Progenitor cell of endocrine pancreas (in vitro differentiated cells): ENCODE measurements at regions not wholly inside any gene's neighbourhood (a gene's known extent, or its start where the extent isn't known, plus 50 kb on each side); places are given as distances from the start of the nearest gene placed in this dataset.

Experiments used
- DNase-seq: peaks from one replicate; pipeline ENCODE4 v3.0.0; 2021; ENCODE audit warnings: low spot score; ENCODE audit not compliant: unreplicated experiment
- H3K27ac Mint-ChIP-seq: 2 replicates; pipeline ENCODE4 v1.8.0; 2021; ENCODE audit warnings: mild to moderate bottlenecking, moderate library complexity, mixed read lengths
- H3K27me3 Mint-ChIP-seq: 2 replicates; pipeline ENCODE4 v1.8.0; 2021; ENCODE audit warnings: mixed read lengths
- H3K36me3 Mint-ChIP-seq: 2 replicates; pipeline ENCODE4 v1.8.0; 2022; ENCODE audit warnings: mixed read lengths; ENCODE audit not compliant: insufficient read depth
- H3K4me1 Mint-ChIP-seq: 2 replicates; pipeline ENCODE4 v1.8.0; 2021; ENCODE audit warnings: low read depth, mixed read lengths
- H3K4me3 Mint-ChIP-seq: 2 replicates; pipeline ENCODE4 v1.8.0; 2021; ENCODE audit warnings: low read depth, mild to moderate bottlenecking, moderate library complexity, mixed read lengths
- H3K9me3 Mint-ChIP-seq: 2 replicates; pipeline ENCODE4 v1.8.0; 2021; ENCODE audit warnings: low read depth, mixed read lengths
- TF ChIP-seq, protein P1 (sequence below): fragments of 200-600 bp; sonication (generic); IDR thresholded peaks from one replicate; pipeline ENCODE4 v1.5.0; 2021; ENCODE audit warnings: antibody characterized with exemption, mild to moderate bottlenecking; ENCODE audit not compliant: unreplicated experiment

DNA sequence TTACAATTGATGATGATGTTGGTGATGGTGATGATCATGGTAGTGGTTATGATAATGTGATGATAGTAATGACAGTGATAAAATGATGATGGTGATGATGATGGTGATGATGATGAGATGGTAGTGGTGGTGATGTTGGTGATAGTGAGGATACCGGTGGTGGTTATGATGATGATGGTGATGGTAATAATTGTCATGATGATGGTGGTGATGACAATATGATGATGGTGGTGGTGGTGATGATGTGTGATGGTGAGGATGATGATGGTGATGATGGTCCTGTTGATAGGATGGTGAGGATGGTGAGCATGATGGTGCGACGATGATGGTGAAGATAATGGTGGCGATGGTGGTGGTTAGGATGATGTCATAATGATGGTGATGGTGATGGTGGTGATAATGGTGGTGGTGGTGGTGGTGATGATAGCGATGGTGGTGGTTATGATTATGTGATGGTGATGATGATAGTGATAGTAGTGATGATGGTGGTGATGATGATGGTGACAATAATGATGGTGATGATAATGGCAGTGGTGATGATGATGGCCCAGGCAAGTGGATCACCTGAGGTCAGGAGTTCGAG lies 1129.9 kb downstream of the BRD1 start:
- Mint-ChIP-seq H3K9me3 (no peaks in the 10 kb centered on the region), H3K36me3 (peaks cover 2% of the 10 kb centered on the region), H3K27ac (no peak overlapping the region), H3K4me1 (peaks cover 10% of the 10 kb centered on the region), H3K27me3 (no peaks in the 10 kb centered on the region), H3K4me3 (no peak overlapping the region)
- no peak for DNase-seq
- TF ChIP-seq, protein P1, sequence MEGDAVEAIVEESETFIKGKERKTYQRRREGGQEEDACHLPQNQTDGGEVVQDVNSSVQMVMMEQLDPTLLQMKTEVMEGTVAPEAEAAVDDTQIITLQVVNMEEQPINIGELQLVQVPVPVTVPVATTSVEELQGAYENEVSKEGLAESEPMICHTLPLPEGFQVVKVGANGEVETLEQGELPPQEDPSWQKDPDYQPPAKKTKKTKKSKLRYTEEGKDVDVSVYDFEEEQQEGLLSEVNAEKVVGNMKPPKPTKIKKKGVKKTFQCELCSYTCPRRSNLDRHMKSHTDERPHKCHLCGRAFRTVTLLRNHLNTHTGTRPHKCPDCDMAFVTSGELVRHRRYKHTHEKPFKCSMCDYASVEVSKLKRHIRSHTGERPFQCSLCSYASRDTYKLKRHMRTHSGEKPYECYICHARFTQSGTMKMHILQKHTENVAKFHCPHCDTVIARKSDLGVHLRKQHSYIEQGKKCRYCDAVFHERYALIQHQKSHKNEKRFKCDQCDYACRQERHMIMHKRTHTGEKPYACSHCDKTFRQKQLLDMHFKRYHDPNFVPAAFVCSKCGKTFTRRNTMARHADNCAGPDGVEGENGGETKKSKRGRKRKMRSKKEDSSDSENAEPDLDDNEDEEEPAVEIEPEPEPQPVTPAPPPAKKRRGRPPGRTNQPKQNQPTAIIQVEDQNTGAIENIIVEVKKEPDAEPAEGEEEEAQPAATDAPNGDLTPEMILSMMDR = no peak

- DNase-seq = no peak
- TF ChIP-seq, protein P1 = no peak
- H3K27ac Mint-ChIP-seq = no peak overlapping the region
- no peaks in the 10 kb centered on the region for H3K27me3 Mint-ChIP-seq
- H3K4me3 Mint-ChIP-seq = no peak overlapping the region
- peaks cover 2% of the 10 kb centered on the region for H3K36me3 Mint-ChIP-seq
- peaks cover 4% of the 10 kb centered on the region for H3K4me1 Mint-ChIP-seq
- no peaks in the 10 kb centered on the region for H3K9me3 Mint-ChIP-seq
These were observed 1130.5 kb downstream of the BRD1 start for GRCh38 chr22:48697223-48697622.

DNA sequence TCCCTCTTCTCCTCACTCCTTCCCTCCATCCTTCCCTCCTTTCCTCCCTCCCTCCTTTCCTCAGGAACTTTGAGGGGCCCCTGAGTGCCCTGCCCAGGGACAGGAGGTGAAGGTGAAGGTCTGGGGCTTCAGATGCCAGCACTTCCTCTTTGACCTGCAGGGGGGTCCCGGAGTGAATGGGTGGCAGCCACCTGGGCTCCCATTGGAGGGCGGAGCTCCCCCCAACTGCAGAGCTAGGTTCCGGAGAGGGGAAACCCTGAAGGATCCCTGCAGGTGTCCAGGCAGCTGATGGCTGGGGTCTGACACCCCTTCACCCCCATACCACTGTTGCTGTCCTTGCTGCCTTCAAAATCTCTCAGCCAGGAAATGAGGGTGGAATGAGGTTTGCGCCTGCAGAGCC lies 1131.3 kb downstream of the BRD1 start:
- peaks cover 2% of the 10 kb centered on the region for H3K36me3 Mint-ChIP-seq
- H3K4me3 Mint-ChIP-seq = no peak overlapping the region
- no peaks in the 10 kb centered on the region for H3K27me3 Mint-ChIP-seq
- no peaks in the 10 kb centered on the region for H3K9me3 Mint-ChIP-seq
- H3K4me1 Mint-ChIP-seq = no peaks in the 10 kb centered on the region
- TF ChIP-seq, protein P1 = no peak
- H3K27ac Mint-ChIP-seq = no peak overlapping the region
- no peak for DNase-seq

- H3K27ac Mint-ChIP-seq = no peak overlapping the region
- no peaks in the 10 kb centered on the region for H3K9me3 Mint-ChIP-seq
- peaks cover 2% of the 10 kb centered on the region for H3K36me3 Mint-ChIP-seq
- H3K27me3 Mint-ChIP-seq = no peaks in the 10 kb centered on the region
- TF ChIP-seq, protein P1 = no peak
- DNase-seq = no peak
- H3K4me1 Mint-ChIP-seq = no peaks in the 10 kb centered on the region
- no peak overlapping the region for H3K4me3 Mint-ChIP-seq
These were observed 1131.9 kb downstream of the BRD1 start for GRCh38 chr22:48695731-48696305.

DNA sequence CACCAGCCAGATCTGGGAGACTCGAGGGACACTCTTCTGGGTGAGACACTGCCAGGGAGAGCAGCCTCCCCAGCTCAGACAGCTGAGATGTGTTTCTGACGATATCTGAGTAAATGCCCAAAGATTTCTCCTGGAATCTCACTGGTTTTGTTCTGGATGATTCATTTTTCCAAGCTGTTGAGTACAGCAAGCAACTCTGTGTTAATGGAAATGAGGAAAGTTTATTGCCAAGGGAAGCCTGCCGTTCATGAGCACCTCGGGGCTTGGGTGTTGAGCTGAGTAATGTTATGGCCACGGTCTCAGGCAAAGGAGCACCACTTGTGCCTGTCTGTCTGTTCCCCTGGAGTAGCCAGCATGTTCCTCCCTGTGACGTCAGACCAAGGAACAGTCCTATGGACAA lies 1132.4 kb downstream of the BRD1 start:
- peaks cover 2% of the 10 kb centered on the region for H3K36me3 Mint-ChIP-seq
- H3K4me1 Mint-ChIP-seq = no peaks in the 10 kb centered on the region
- no peaks in the 10 kb centered on the region for H3K9me3 Mint-ChIP-seq
- H3K4me3 Mint-ChIP-seq = no peak overlapping the region
- no peak overlapping the region for H3K27ac Mint-ChIP-seq
- H3K27me3 Mint-ChIP-seq = no peaks in the 10 kb centered on the region
- no peak for DNase-seq
- TF ChIP-seq, protein P1 = no peak
